ENCODE measurements at regions not wholly inside any gene's neighbourhood (a gene's known extent, or its start where the extent isn't known, plus 50 kb on each side); places are given as distances from the start of the nearest gene placed in this dataset.

DNA sequence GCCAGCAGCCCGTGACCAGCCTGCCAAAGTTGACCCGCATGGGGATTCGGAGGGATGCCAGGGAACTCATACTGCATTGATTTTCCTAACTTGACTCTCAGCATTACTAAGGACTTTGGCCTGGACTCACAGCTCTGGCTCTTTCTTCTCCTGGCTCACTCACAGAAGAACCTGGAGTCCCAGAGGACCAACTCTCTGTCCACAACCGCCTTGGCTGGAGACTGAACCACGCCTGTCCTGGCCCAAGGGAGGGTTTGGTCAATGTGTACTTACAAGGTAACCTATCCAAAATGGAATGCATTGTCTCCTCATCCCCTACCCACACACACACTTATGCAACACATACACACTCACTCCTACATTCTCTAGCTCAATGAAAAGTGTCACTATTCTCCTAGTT lies 135.6 kb upstream of the KLHL29 start:
- FAIRE-seq: no peak
- DNase-seq (ENCODE audit: low spot score in 2 of 2): no peak

- DNase-seq (ENCODE audit: low spot score in 2 of 2) (no peak), FAIRE-seq (no peak)
Observed at GRCh38 chr2:23250371-23250770, 134.6 kb upstream of the KLHL29 start.

GRCh38 chr2:23256643-23257042 lies 128.3 kb upstream of the KLHL29 start:
- no peak for FAIRE-seq
- DNase-seq (ENCODE audit: low spot score in 2 of 2): no peak

GRCh38 chr2:23260621-23261020 lies 124.4 kb upstream of the KLHL29 start:
- FAIRE-seq (no peak), DNase-seq (ENCODE audit: low spot score in 2 of 2) (no peak)

- DNase-seq (ENCODE audit: low spot score in 2 of 2) (no peak), FAIRE-seq (no peak)
Observed at GRCh38 chr2:23268467-23269263, 116.3 kb upstream of the KLHL29 start.

DNA sequence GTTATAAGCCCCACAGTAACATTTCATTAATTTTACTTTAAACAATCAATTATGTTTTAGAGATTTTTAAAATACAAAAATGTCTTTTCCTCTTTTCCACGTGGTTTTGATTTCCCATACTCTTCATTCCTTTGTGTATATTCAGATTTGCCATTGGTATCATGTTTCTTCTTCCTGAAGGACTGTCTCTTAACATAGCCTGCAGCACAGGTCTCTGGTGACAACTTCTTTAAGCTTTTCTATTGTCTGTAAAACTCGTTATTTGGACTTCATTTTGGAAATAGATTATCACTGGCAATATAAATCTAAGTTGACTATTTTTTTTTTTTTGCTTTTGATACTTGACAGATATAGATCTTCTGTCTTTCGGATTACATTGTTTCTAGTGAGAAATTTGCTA lies 115.2 kb upstream of the KLHL29 start:
- no peak for FAIRE-seq
- DNase-seq (ENCODE audit: low spot score in 2 of 2): no peak

DNA sequence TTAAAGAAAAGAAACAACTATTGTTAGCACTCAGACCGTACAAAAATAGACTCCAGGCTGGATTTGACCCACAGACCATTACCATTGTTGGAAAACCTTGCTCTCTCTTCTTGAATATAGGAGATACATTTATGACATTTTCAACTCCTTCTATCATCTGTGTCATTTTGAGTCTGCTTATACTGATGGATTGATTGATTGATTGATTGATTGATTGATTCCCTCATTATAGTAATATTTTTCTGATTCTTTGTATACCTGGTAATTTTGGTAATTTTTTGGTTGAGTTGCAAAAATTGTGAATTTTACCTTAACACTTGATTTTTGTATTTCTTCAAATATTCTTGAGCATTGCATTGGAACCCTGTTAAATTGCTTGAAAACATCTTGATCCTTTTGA lies 114.2 kb upstream of the KLHL29 start:
- DNase-seq (ENCODE audit: low spot score in 2 of 2) (no peak), FAIRE-seq (no peak)

GRCh38 chr2:23271230-23271629 lies 113.7 kb upstream of the KLHL29 start:
- FAIRE-seq: no peak
- no peak for DNase-seq (ENCODE audit: low spot score in 2 of 2)

GRCh38 chr2:23273786-23274185 lies 111.2 kb upstream of the KLHL29 start:
- no peak for DNase-seq (ENCODE audit: low spot score in 2 of 2)
- no peak for FAIRE-seq

GRCh38 chr2:23280401-23280800 lies 104.6 kb upstream of the KLHL29 start:
- FAIRE-seq (no peak), DNase-seq (ENCODE audit: low spot score in 2 of 2) (no peak)

DNA sequence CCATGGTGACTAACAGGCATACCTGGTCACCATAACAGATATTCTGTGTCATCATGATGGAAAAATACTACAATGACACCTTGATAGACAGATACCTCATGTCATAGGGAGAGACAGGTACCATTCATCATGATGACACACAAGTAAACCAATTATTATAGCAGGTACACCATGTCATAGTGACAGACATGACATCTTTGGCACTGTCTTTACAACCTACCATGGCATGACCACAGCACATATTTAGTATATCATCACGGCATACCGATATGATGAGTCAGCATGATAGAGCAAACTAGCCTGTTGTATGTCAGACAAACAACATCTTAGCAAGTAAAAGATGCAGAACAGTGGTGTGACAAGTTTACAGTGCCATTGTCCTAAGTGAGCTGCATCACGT lies 101.3 kb upstream of the KLHL29 start:
- DNase-seq (ENCODE audit: low spot score in 2 of 2) (no peak), FAIRE-seq (no peak)

GRCh38 chr2:23285091-23285800 lies 99.7 kb upstream of the KLHL29 start:
- DNase-seq (ENCODE audit: low spot score in 2 of 2) (no peak), FAIRE-seq (no peak)

GRCh38 chr2:23286031-23286757 lies 98.8 kb upstream of the KLHL29 start:
- no peak for DNase-seq (ENCODE audit: low spot score in 2 of 2)
- FAIRE-seq: no peak

DNA sequence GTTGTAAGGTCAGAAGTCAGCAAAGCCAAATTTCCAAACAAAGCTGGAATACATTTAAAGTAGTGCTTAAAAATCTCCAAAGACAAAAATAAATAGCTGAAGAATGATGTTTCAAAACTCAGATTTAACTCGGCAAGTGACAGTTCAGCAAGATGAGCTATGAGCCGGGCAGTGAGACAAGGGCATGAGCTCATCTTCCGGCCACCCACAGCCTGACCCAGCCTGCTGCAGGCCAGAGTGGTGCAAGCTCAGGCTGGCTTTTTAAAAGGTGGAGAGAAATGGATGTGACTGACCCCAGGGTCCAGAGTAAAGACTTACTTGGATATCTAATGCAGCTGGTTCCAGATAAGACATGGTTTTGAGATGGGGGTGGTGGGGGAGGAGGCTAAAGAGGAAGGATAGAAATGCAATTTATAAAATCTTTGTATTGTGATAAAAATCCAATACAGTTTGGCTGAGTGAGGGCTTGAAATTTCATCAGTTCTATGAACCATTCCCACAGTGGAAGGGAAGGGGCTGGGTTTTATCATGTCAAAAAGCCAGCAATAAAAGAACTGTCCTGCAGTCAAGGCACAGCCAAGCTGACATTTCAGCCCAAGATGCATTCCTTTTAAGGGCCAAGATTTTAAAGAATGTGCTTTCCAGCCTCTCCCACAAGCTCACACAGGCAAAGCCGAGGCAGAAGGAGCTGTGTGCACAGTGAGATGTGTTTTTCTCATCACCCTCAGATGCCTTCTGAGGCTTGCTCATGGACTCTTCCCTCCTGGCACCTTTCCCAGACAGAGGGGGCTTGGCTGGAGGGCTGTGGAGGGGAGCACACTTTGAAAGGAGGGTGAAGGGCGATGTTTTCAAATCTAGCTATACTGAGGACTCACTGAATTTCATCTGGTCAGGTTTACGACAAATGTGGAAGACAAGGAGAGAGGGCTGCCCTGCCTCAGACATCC lies 97.9 kb upstream of the KLHL29 start:
- FAIRE-seq (no peak), DNase-seq (ENCODE audit: low spot score in 2 of 2) (no peak)

DNA sequence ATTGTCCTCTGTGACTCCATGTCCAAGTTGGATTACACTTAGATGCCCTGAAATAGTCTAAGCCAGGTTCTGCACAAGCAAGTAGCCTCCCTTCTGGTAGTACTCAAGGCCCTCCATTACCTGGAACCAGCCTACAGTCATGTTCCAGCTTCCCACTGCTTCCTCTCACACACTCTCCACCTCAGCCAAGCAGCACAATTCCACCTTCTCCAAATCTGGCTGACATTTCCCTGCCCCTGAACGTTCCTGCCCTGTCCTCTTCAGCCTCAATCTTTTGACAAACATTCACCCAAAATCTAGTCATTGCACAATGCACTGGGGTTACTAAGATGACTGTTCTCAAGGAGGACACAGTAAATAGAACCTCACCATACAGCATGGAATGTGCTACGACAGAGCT lies 95.3 kb upstream of the KLHL29 start:
- DNase-seq (ENCODE audit: low spot score in 2 of 2): no peak
- no peak for FAIRE-seq

DNA sequence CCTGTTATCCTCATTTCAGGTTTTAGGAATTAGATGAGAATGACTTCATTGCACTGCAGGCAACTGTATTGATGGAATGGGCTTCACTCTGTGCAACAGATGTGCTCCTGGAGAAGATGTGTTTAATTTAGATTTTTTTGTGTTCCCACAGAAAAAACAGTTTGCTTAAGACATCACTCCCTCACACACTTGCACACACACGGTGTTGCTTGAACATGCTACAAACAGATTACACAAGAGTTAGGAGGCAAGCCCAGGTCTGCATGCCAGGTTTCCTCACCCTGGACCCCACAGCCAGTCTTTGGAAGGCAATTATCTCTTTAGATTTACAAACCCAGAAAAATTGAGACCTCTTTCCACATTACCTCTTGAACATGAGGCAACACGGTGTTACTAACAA lies 93.7 kb upstream of the KLHL29 start:
- no peak for FAIRE-seq

GRCh38 chr2:23292024-23292423 lies 93.0 kb upstream of the KLHL29 start:
- DNase-seq (ENCODE audit: low spot score in 2 of 2): no peak
- FAIRE-seq: no peak

More for the DNA sequence above, 93.7 kb upstream of the KLHL29 start:
- DNase-seq (ENCODE audit: low spot score in 2 of 2): no peak

DNA sequence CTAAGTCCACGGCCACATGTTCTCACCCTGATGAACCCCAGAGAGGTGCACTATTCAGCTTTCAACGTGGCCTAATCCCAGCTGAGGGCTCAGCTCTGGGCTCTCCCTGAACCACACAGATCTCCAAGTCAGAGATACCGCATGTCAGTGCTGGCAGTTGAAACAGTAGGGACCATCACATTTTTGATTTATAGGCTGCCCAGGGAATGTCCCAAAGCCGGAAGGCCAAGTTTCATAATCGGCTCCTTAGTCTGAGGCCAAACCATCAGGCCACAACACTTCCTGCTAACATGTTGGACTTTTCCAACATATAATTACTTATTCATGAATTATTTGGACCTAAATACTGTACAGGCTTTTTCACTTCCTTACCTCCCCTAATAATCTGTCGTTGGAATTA lies 91.9 kb upstream of the KLHL29 start:
- no peak for FAIRE-seq
- DNase-seq (ENCODE audit: low spot score in 2 of 2): no peak

- FAIRE-seq: no peak
Observed at GRCh38 chr2:23293731-23294130, 91.2 kb upstream of the KLHL29 start.

GRCh38 chr2:23294238-23294637 lies 90.7 kb upstream of the KLHL29 start:
- DNase-seq (ENCODE audit: low spot score in 2 of 2) (no peak), FAIRE-seq (no peak)

More at GRCh38 chr2:23293731-23294130, 91.2 kb upstream of the KLHL29 start:
- no peak for DNase-seq (ENCODE audit: low spot score in 2 of 2)

Measured in frontal cortex (tissue), 3 donors.